GM12878 (cell line): ENCODE measurements at regions not wholly inside any gene's neighbourhood (a gene's known extent, or its start where the extent isn't known, plus 50 kb on each side); places are given as distances from the start of the nearest gene placed in this dataset.

ENCODE experiments used
- ATAC-seq: fragments of 200-7000 bp; cut with Tn5 transposase; 3 replicates; pipeline ENCODE4 v1.9.1; 2020; ENCODE audit warnings: mild to moderate bottlenecking, moderate library complexity
- BruUV-seq: library from RNA; stranded (reverse); fragments of 400-500 nt; replicated peaks from 2 replicates; lab custom pipeline; 2021; lab: Mats Ljungman, UMichigan
- CTCF ChIA-PET: fragments of 300-600 bp; sonication (Branson Sonifier 250); formaldehyde crosslinking; extraction: SDS; loops from one replicate; lab custom pipeline; 2021; ENCODE audit warnings: inconsistent platforms; lab: Yijun Ruan, JAX
- POLR2A ChIA-PET: fragments of 350-600 bp; formaldehyde crosslinking; extraction: SDS; loops from one replicate; lab custom pipeline; 2021; ENCODE audit warnings: inconsistent platforms; lab: Charles Lee
- RAD21 ChIA-PET: fragments of 300-600 bp; sonication (Branson Sonifier 250); formaldehyde crosslinking; loops from one replicate; lab custom pipeline; 2023; ENCODE audit warnings: antibody characterized with exemption; ENCODE audit not compliant: unreplicated experiment; lab: Charles Lee
- SMC1A ChIA-PET: fragments of 300-600 bp; sonication (Branson Sonifier 250); formaldehyde crosslinking; loops from one replicate; lab custom pipeline; 2023; ENCODE audit not compliant: unreplicated experiment, uncharacterized antibody; lab: Charles Lee
- DNase-seq: peaks from one replicate; pipeline ENCODE4 v3.0.0-alpha.2; 2011; ENCODE audit warnings: low read depth, low spot score
- FAIRE-seq: peaks from 3 replicates; lab custom pipeline; 2011; peaks lifted over from hg19 to GRCh38; lab: Jason Lieb, UNC
- H2AFZ ChIP-seq: 2 replicates; pipeline ENCODE4 v1.6.0; 2011; ENCODE audit warnings: low read depth, low read length, control low read depth; ENCODE audit not compliant: control insufficient read depth
- H3K27ac ChIP-seq: 2 replicates; pipeline ENCODE4 v1.5.1; 2011; ENCODE audit warnings: control low read depth; ENCODE audit not compliant: control insufficient read depth, insufficient read depth
- H3K27me3 ChIP-seq, 2 experiments: replicated peaks in 1 of 2; 2 replicates each; pipeline versions ENCODE4 v1.6.0 to v1.6.1; 2011; ENCODE audit warnings: low read length in 1 of 2; ENCODE audit not compliant: control insufficient read depth in 2 of 2, insufficient read depth in 2 of 2
- H3K36me3 ChIP-seq, 2 experiments: 2 replicates each; pipeline ENCODE4 v1.5.1; 2011; ENCODE audit warnings: low read length in 1 of 2; ENCODE audit not compliant: control insufficient read depth in 2 of 2, insufficient read depth in 2 of 2
- H3K4me1 ChIP-seq: 2 replicates; pipeline ENCODE4 v1.6.1; 2011; ENCODE audit warnings: mild to moderate bottlenecking, low read length, moderate library complexity, mixed read lengths; ENCODE audit not compliant: control insufficient read depth, insufficient read depth
- H3K4me2 ChIP-seq: 2 replicates; pipeline ENCODE4 v1.6.0; 2011; ENCODE audit warnings: control low read depth; ENCODE audit not compliant: control insufficient read depth, insufficient read depth
- H3K4me3 ChIP-seq: fragments of 200-600 bp; sonication (generic); 2 replicates; pipeline ENCODE4 v1.5.1; 2016
- H3K79me2 ChIP-seq: 2 replicates; pipeline ENCODE4 v1.6.0; 2011; ENCODE audit warnings: low read length; ENCODE audit not compliant: control insufficient read depth, insufficient read depth
- H3K9ac ChIP-seq: 2 replicates; pipeline ENCODE4 v1.8.0; 2011; ENCODE audit warnings: low read length, control low read depth, mixed read lengths; ENCODE audit not compliant: control insufficient read depth, insufficient read depth
- H3K9me3 ChIP-seq: replicated peaks from 3 replicates; pipeline ENCODE4 v1.5.1; 2011; ENCODE audit warnings: mild to moderate bottlenecking, low read length; ENCODE audit not compliant: control insufficient read depth, insufficient read depth
- H4K20me1 ChIP-seq: 2 replicates; pipeline ENCODE4 v1.6.0; 2011; ENCODE audit not compliant: control insufficient read depth, insufficient read depth
- HDAC2 ChIP-seq: fragments of 200-600 bp; sonication (generic); IDR thresholded peaks from 2 replicates; pipeline ENCODE4 v1.6.1; 2017
- IKZF1 ChIP-seq: fragments of 450-650 bp; conservative IDR thresholded peaks from 2 replicates; pipeline ENCODE4 v1.6.1; 2017; ENCODE audit warnings: antibody characterized with exemption, mild to moderate bottlenecking
- MEF2B ChIP-seq: fragments of 450-650 bp; IDR thresholded peaks from 2 replicates; pipeline ENCODE4 v1.6.1; 2018; ENCODE audit warnings: mild to moderate bottlenecking, moderate library complexity; ENCODE audit not compliant: partially characterized antibody, poor library complexity, severe bottlenecking
- RELB ChIP-seq: fragments of 450-650 bp; IDR thresholded peaks from 2 replicates; pipeline ENCODE4 v1.6.1; 2017; ENCODE audit warnings: low read depth, mild to moderate bottlenecking, moderate library complexity
- TBL1XR1 ChIP-seq: IDR thresholded peaks from 2 replicates; pipeline ENCODE4 v1.6.1; 2012; ENCODE audit warnings: low read depth, low read length, improper control_type of control experiment
- TCF12 ChIP-seq: IDR thresholded peaks from 2 replicates; pipeline ENCODE4 v1.6.1; 2011; ENCODE audit warnings: low read depth, mild to moderate bottlenecking, low read length
- ZNF207 ChIP-seq: fragments of 450-650 bp; IDR thresholded peaks from 2 replicates; pipeline ENCODE4 v1.6.1; 2014; ENCODE audit warnings: antibody characterized with exemption, mild to moderate bottlenecking, borderline replicate concordance
- ZNF24 ChIP-seq: fragments of 450-650 bp; IDR thresholded peaks from 2 replicates; pipeline ENCODE4 v1.6.1; 2017; ENCODE audit warnings: antibody characterized with exemption, mild to moderate bottlenecking
- WGBS: methylation state at CpG from one replicate; pipeline ENCODE4 v1.1.6; 2016; ENCODE audit warnings: low lambda C conversion rate; ENCODE audit not compliant: insufficient replicate concordance, insufficient coverage; ENCODE audit errors: missing lambda C conversion rate; 5-methylcytosine and 5-hydroxymethylcytosine counted together
- in situ Hi-C: fragments of 300-500 bp; cut with MboI; formaldehyde crosslinking; loops from 9 replicates; pipeline ENCODE4 v1.14.3; 2018; ENCODE audit warnings: mixed read lengths
- intact Hi-C: fragments of 100-400 bp; cut with micrococcal nuclease; formaldehyde crosslinking; loops from one replicate; pipeline ENCODE4 v1.14.2; 2022; ENCODE audit not compliant: unreplicated experiment
- TF ChIP-seq, protein P1 (sequence below): fragments of 450-650 bp; IDR thresholded peaks from 2 replicates; pipeline ENCODE4 v1.6.1; 2016; ENCODE audit warnings: mild to moderate bottlenecking

DNA sequence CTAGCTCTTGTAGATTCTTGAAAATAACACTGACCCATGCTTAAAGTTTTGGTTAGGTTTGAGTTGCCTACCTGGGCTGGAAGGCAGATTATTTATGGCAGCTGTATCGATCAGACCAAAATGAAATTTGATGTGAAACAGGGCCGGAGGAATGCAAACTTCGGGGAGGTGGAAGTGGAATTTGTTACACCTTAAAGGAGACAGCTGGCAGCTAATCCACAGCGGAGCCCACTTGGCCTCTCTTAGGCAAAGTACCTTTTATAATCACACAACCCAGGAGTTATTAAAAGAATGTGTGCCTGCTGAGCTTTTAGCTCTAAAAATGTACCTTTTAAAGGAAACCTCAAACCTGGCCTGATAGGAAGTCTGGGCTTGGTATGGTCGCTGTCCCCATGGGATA lies 250.9 kb upstream of the TPM1 start:
- Histone ChIP-seq H3K9ac (no peak overlapping the region), H3K4me1 (peaks cover 4% of the 10 kb centered on the region; the same call in 1 of the 2 replicates), H3K27ac (no peak overlapping the region), H3K27me3 (peaks cover 0 to 4% of the 10 kb centered on the region in 2 experiments; a peak in 3 of 4 replicates), H4K20me1 (no peaks in the 10 kb centered on the region), H2AFZ (no peak overlapping the region), H3K36me3 (no peaks in the 10 kb centered on the region), H3K4me2 (no peak overlapping the region), H3K9me3 (no peaks in the 10 kb centered on the region), H3K4me3 (no peak overlapping the region), H3K79me2 (no peaks in the 10 kb centered on the region)
- BruUV-seq: no TSS peak
- WGBS: 17% methylated on average over 5 of the region's 5 CpGs
- RAD21 ChIA-PET: interaction anchor here (0.5 to 2.3 kb wide), 3 partner anchors 10 to 1880 kb away, joined by 3 to 5 read pairs (median 4); no protein-coding TSS in a partner anchor
- intact Hi-C loops: no loop called here
- SMC1A ChIA-PET: interaction anchor here (0.9 to 1.1 kb wide), 2 partner anchors 17 to 256 kb away, joined by 3 to 4 read pairs; no protein-coding TSS in a partner anchor
- in situ Hi-C loops: no loop called here
- ATAC-seq: no peak
- DNase-seq: no peak
- POLR2A ChIA-PET: no interaction called here
- no peak for TF ChIP-seq ZNF24
- no peak for FAIRE-seq
- CTCF ChIA-PET: interaction anchor here (1.0 to 1.6 kb wide), 2 partner anchors 9 to 256 kb away, joined by 4 to 5 read pairs; no protein-coding TSS in a partner anchor

GRCh38 chr15:62792986-62793751 lies 249.4 kb upstream of the TPM1 start:
- H3K27ac ChIP-seq: no peak overlapping the region
- SMC1A ChIA-PET: interaction anchor here (1.0 to 1.6 kb wide), 2 partner anchors 9 to 10 kb away, joined by 4 to 7 read pairs; no protein-coding TSS in a partner anchor
- FAIRE-seq (no peak), DNase-seq (peak; percentile 12), ATAC-seq (peak; percentile 53)
- in situ Hi-C loops (no loop called here), intact Hi-C loops (no loop called here)
- WGBS: 33% methylated on average over 6 of the region's 6 CpGs
- POLR2A ChIA-PET: interaction anchor here (0.6 kb wide), 1 partner anchor 324 kb away, joined by 3 read pairs; no protein-coding TSS in a partner anchor
- H3K79me2 ChIP-seq: no peaks in the 10 kb centered on the region
- no peak overlapping the region for H3K4me3 ChIP-seq
- CTCF ChIA-PET: interaction anchor here (1.1 to 1.6 kb wide), 3 partner anchors 9 to 11 kb away, joined by 3 to 6 read pairs (median 4); no protein-coding TSS in a partner anchor
- H2AFZ ChIP-seq: no peak overlapping the region
- RAD21 ChIA-PET: interaction anchor here (1.0 to 2.3 kb wide), 3 partner anchors 10 to 256 kb away, joined by 3 to 5 read pairs (median 3); no protein-coding TSS in a partner anchor
- no peaks in the 10 kb centered on the region for H3K9me3 ChIP-seq
- no peak overlapping the region for H3K4me2 ChIP-seq
- H3K36me3 ChIP-seq: no peaks in the 10 kb centered on the region
- H3K27me3 ChIP-seq: peaks cover 0 to 4% of the 10 kb centered on the region in 2 experiments; a peak in 3 of 4 replicates
- peaks cover 4% of the 10 kb centered on the region; the same call in 1 of the 2 replicates for H3K4me1 ChIP-seq
- no peaks in the 10 kb centered on the region for H4K20me1 ChIP-seq
- H3K9ac ChIP-seq: no peak overlapping the region
- no TSS peak for BruUV-seq
- no peak for TF ChIP-seq HDAC2
- TF ChIP-seq IKZF1: peak; percentile 32
- TF ChIP-seq TBL1XR1: no peak
- TF ChIP-seq MEF2B: peak; percentile 37
- TF ChIP-seq ZNF207: no peak
- no peak for TF ChIP-seq TCF12
- TF ChIP-seq, protein P1, sequence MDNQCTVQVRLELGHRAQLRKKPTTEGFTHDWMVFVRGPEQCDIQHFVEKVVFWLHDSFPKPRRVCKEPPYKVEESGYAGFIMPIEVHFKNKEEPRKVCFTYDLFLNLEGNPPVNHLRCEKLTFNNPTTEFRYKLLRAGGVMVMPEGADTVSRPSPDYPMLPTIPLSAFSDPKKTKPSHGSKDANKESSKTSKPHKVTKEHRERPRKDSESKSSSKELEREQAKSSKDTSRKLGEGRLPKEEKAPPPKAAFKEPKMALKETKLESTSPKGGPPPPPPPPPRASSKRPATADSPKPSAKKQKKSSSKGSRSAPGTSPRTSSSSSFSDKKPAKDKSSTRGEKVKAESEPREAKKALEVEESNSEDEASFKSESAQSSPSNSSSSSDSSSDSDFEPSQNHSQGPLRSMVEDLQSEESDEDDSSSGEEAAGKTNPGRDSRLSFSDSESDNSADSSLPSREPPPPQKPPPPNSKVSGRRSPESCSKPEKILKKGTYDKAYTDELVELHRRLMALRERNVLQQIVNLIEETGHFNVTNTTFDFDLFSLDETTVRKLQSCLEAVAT: no peak
- peak; percentile 24; the same call in 1 of the 2 replicates for TF ChIP-seq RELB
